AG09309 (cell line): ENCODE measurements at regions not wholly inside any gene's neighbourhood (a gene's known extent, or its start where the extent isn't known, plus 50 kb on each side); places are given as distances from the start of the nearest gene placed in this dataset.

Experiments used
- DNase-seq: peaks from one replicate; pipeline ENCODE4 v3.0.0-alpha.2; 2010; ENCODE audit warnings: low read depth
- H3K4me3 ChIP-seq: 2 replicates; pipeline ENCODE4 v1.5.1; 2011; ENCODE audit warnings: mild to moderate bottlenecking, low read depth, low read length, moderate library complexity; ENCODE audit not compliant: control insufficient read depth
- CTCF ChIP-seq: IDR thresholded peaks from 2 replicates; pipeline ENCODE4 v1.5.1; 2011; ENCODE audit warnings: mild to moderate bottlenecking, low read depth, low read length, inconsistent platforms; ENCODE audit not compliant: insufficient read depth, control insufficient read depth; ENCODE audit errors: missing control alignments

- no peak overlapping the region for H3K4me3 ChIP-seq
- DNase-seq, result no peak
- TF ChIP-seq CTCF, result no peak
Observed at GRCh38 chr2:150587547-150588505, 100.4 kb upstream of the RND3 start.

- no peak overlapping the region for H3K4me3 ChIP-seq
- DNase-seq, result no peak
- no peak for TF ChIP-seq CTCF
Observed at GRCh38 chr2:150586858-150587257, 99.4 kb upstream of the RND3 start.

GRCh38 chr2:150585221-150585971, 97.9 kb upstream of the RND3 start:
- no peak for TF ChIP-seq CTCF
- H3K4me3 ChIP-seq, result no peak overlapping the region
- DNase-seq, result no peak

GRCh38 chr2:150584081-150584480, 96.6 kb upstream of the RND3 start:
- no peak for TF ChIP-seq CTCF
- H3K4me3 ChIP-seq, result no peak overlapping the region
- DNase-seq, result no peak

GRCh38 chr2:150581717-150582472, 94.4 kb upstream of the RND3 start:
- no peak for TF ChIP-seq CTCF
- DNase-seq, result no peak
- H3K4me3 ChIP-seq, result no peak overlapping the region

GRCh38 chr2:150578481-150578880, 91.0 kb upstream of the RND3 start:
- TF ChIP-seq CTCF, result no peak
- no peak for DNase-seq
- H3K4me3 ChIP-seq, result no peak overlapping the region
